ENCODE measurements at regions not wholly inside any gene's neighbourhood (a gene's known extent, or its start where the extent isn't known, plus 50 kb on each side); places are given as distances from the start of the nearest gene placed in this dataset.

- no peak for TF ChIP-seq TEAD4 (IDR thresholded peaks at IDR 0.05; ENCODE audit: low read depth, low read length)
- TF ChIP-seq CTBP2 (IDR thresholded peaks at IDR 0.05; ENCODE audit: borderline replicate concordance, insufficient read depth, insufficient read length, low read length) = no peak
- no peak for TF ChIP-seq GTF2F1 (IDR thresholded peaks at IDR 0.05; ENCODE audit: borderline replicate concordance, low read depth, low read length)
- no peak for TF ChIP-seq JUN (IDR thresholded peaks at IDR 0.05; ENCODE audit: low read depth, low read length)
- no peak for TF ChIP-seq SRF (IDR thresholded peaks at IDR 0.05; ENCODE audit: low read depth, low read length)
- no peak for TF ChIP-seq POU5F1 (IDR thresholded peaks at IDR 0.05; ENCODE audit: low read depth, low read length)
- TF ChIP-seq HDAC6 (IDR thresholded peaks at IDR 0.05; ENCODE audit: low read depth, low read length) = no peak
Measured at GRCh38 chr7:52100-52499, 140.3 kb upstream of the FAM20C start (continued).

Data from H1 (cell line).